ENCODE measurements at regions not wholly inside any gene's neighbourhood (a gene's known extent, or its start where the extent isn't known, plus 50 kb on each side); places are given as distances from the start of the nearest gene placed in this dataset.

DNA sequence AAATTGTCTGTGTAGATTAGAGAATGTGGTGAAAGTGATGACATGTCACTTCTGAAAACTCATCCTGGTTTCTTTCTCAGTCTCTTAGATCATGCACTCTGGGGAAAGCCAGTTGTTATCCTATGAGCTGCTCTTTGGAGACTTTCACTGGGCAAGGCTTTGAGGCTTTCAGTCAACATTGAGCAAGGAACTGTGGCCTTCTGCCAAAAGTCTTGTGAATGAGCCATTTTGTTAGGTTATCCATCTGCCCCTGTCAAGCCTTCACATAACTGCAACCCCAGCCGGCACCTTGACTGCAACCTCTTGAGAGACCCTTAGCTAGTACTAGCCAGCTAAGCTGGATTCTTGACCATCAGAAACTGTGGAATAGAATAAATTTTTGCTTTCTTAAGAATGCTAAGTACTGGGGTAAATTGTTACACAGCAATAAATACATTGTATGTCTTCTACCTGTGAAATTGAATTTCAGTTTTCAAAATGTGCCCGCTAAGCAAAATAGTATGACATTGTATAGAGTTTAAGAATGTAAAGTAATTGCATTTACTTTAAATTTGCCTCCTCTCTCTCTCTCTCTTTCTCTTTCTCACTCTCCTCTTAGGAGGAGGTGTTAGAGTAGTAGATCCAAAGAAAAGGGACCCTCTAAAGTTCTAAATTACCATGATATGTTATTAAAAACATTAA, 1273.0 kb downstream of the RAPGEF2 start:
- TF ChIP-seq CEBPB (IDR thresholded peaks at IDR 0.05; ENCODE audit: low read depth) (no peak), JUND (IDR thresholded peaks at IDR 0.05) (no peak), ZBTB33 (IDR thresholded peaks at IDR 0.05; ENCODE audit: extremely low read depth, insufficient replicate concordance, low read length) (no peak), ZFX (IDR thresholded peaks at IDR 0.05) (no peak), EZH2phosphoT487 (IDR thresholded peaks at IDR 0.05; ENCODE audit: borderline replicate concordance) (no peak), SP1 (IDR thresholded peaks at IDR 0.05; ENCODE audit: low read depth) (no peak)
- TF ChIP-seq, protein P1, sequence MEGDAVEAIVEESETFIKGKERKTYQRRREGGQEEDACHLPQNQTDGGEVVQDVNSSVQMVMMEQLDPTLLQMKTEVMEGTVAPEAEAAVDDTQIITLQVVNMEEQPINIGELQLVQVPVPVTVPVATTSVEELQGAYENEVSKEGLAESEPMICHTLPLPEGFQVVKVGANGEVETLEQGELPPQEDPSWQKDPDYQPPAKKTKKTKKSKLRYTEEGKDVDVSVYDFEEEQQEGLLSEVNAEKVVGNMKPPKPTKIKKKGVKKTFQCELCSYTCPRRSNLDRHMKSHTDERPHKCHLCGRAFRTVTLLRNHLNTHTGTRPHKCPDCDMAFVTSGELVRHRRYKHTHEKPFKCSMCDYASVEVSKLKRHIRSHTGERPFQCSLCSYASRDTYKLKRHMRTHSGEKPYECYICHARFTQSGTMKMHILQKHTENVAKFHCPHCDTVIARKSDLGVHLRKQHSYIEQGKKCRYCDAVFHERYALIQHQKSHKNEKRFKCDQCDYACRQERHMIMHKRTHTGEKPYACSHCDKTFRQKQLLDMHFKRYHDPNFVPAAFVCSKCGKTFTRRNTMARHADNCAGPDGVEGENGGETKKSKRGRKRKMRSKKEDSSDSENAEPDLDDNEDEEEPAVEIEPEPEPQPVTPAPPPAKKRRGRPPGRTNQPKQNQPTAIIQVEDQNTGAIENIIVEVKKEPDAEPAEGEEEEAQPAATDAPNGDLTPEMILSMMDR (IDR thresholded peaks at IDR 0.05 in 2 of 3, conservative IDR thresholded peaks at IDR 0.05 in 1 of 3; ENCODE audit: borderline replicate concordance in 1 of 3, insufficient read depth in 1 of 3, low read depth in 2 of 3, low read length in 2 of 3): no peak
- TF ChIP-seq, protein P2, sequence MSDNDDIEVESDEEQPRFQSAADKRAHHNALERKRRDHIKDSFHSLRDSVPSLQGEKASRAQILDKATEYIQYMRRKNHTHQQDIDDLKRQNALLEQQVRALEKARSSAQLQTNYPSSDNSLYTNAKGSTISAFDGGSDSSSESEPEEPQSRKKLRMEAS (IDR thresholded peaks at IDR 0.05): no peak
- POLR2A ChIA-PET: no interaction called here
- CTCF ChIA-PET: no interaction called here
- Histone ChIP-seq H3K9ac (ENCODE audit: low read length) (no peak overlapping the region), H3K27me3 (ENCODE audit: insufficient read depth, low read length) (no peaks in the 10 kb centered on the region), H2AFZ (ENCODE audit: low read depth, low read length, poor library complexity, severe bottlenecking) (no peak overlapping the region), H3K4me1 (ENCODE audit: control insufficient read depth in 1 of 2, insufficient read depth in 2 of 2, low read length in 2 of 2) (0 out of 4 replicates have a peak, but pooled peaks cover 0 to 6% of the 10 kb centered on the region in 2 experiments), H3K9me3 (ENCODE audit: control insufficient read depth in 1 of 2, insufficient read depth in 1 of 2, low read depth in 1 of 2, low read length in 2 of 2) (no peaks in the 10 kb centered on the region), H3K79me2 (ENCODE audit: insufficient read depth, low read length) (no peaks in the 10 kb centered on the region), H3K9me2 (ENCODE audit: insufficient read depth) (no peaks in the 10 kb centered on the region), H4K20me1 (ENCODE audit: insufficient read depth) (no peaks in the 10 kb centered on the region), H3K4me3 (replicated peaks in 1 of 2; ENCODE audit: low read depth in 1 of 2, low read length in 2 of 2) (no peak overlapping the region), H3K36me3 (ENCODE audit: control insufficient read depth in 1 of 2, insufficient read depth in 2 of 2, low read length in 2 of 2) (no peaks in the 10 kb centered on the region), H3K4me2 (ENCODE audit: low read length) (no peak overlapping the region), H3K27ac (ENCODE audit: low read depth, low read length) (no peak overlapping the region)
- RAD21 ChIA-PET (ENCODE audit: low non-redundant PET in 1 of 2, low total read pairs in 2 of 2, uncharacterized antibody in 2 of 2, unreplicated experiment in 2 of 2): no interaction called here
- BruUV-seq (replicated peaks): no TSS peak
- DNase-seq (ENCODE audit: low read depth, low spot score) (no peak), ATAC-seq (no peak)
- intact Hi-C loops (cut with micrococcal nuclease): no loop called here

All from HCT116 (cell line).